Calu3 (cell line): ENCODE measurements at regions not wholly inside any gene's neighbourhood (a gene's known extent, or its start where the extent isn't known, plus 50 kb on each side); places are given as distances from the start of the nearest gene placed in this dataset.

ENCODE experiments used
- BruUV-seq: library from RNA; stranded (reverse); fragments of 400-500 nt; replicated peaks from 2 replicates; lab custom pipeline; 2021; lab: Mats Ljungman, UMichigan
- CTCF ChIA-PET: fragments of 300-600 bp; sonication (Branson Sonifier 250); formaldehyde crosslinking; loops from one replicate; lab custom pipeline; 2022; ENCODE audit warnings: antibody characterized with exemption; lab: Charles Lee
- DNase-seq: peaks from one replicate; pipeline ENCODE4 v3.0.0; 2022
- H3K27ac Mint-ChIP-seq: one replicate; pipeline ENCODE4 v1.8.0; 2022; ENCODE audit warnings: mixed read lengths; ENCODE audit not compliant: unreplicated experiment
- H3K27me3 Mint-ChIP-seq: one replicate; pipeline ENCODE4 v1.8.0; 2022; ENCODE audit warnings: mixed read lengths; ENCODE audit not compliant: unreplicated experiment
- H3K36me3 Mint-ChIP-seq: one replicate; pipeline ENCODE4 v1.8.0; 2022; ENCODE audit warnings: mild to moderate bottlenecking, moderate library complexity, mixed read lengths; ENCODE audit not compliant: insufficient read depth, unreplicated experiment
- H3K4me1 Mint-ChIP-seq: one replicate; pipeline ENCODE4 v1.8.0; 2022; ENCODE audit warnings: mild to moderate bottlenecking, low read depth, mixed read lengths; ENCODE audit not compliant: unreplicated experiment
- H3K4me3 Mint-ChIP-seq: one replicate; pipeline ENCODE4 v1.8.0; 2022; ENCODE audit warnings: mild to moderate bottlenecking, low read depth, moderate library complexity, mixed read lengths; ENCODE audit not compliant: unreplicated experiment
- H3K9me3 Mint-ChIP-seq: one replicate; pipeline ENCODE4 v1.8.0; 2022; ENCODE audit warnings: low read depth, mixed read lengths; ENCODE audit not compliant: unreplicated experiment
- CTCF ChIP-seq: fragments of 200-600 bp; IDR thresholded peaks from one replicate; pipeline ENCODE4 v1.8.0; 2022; ENCODE audit warnings: antibody characterized with exemption; ENCODE audit not compliant: unreplicated experiment
- intact Hi-C: fragments of 100-400 bp; cut with micrococcal nuclease; formaldehyde crosslinking; loops from one replicate; pipeline ENCODE4 v1.10.0; 2022; ENCODE audit not compliant: unreplicated experiment

GRCh38 chr2:235381261-235381912 lies 112.5 kb upstream of the AGAP1 start:
- TF ChIP-seq CTCF, result no peak
- peaks cover 20% of the 10 kb centered on the region for H3K4me1 Mint-ChIP-seq
- peaks cover 3% of the 10 kb centered on the region for H3K9me3 Mint-ChIP-seq
- no peak overlapping the region for H3K4me3 Mint-ChIP-seq
- intact Hi-C loops, result no loop called here
- H3K27me3 Mint-ChIP-seq, result peaks cover 16% of the 10 kb centered on the region
- DNase-seq, result no peak
- CTCF ChIA-PET, result no interaction called here
- no TSS peak for BruUV-seq
- no peak overlapping the region for H3K27ac Mint-ChIP-seq
- H3K36me3 Mint-ChIP-seq, result no peaks in the 10 kb centered on the region

- CTCF ChIA-PET, result no interaction called here
- no peak for DNase-seq
- peaks cover 3% of the 10 kb centered on the region for H3K9me3 Mint-ChIP-seq
- no peak overlapping the region for H3K4me3 Mint-ChIP-seq
- no peak for TF ChIP-seq CTCF
- no peaks in the 10 kb centered on the region for H3K36me3 Mint-ChIP-seq
- intact Hi-C loops, result no loop called here
- BruUV-seq, result no TSS peak
- peaks cover 16% of the 10 kb centered on the region for H3K4me1 Mint-ChIP-seq
- H3K27me3 Mint-ChIP-seq, result peaks cover 24% of the 10 kb centered on the region
- H3K27ac Mint-ChIP-seq, result no peak overlapping the region
Measured at GRCh38 chr2:235382179-235382578, 111.7 kb upstream of the AGAP1 start.

GRCh38 chr2:235382601-235383000 lies 111.2 kb upstream of the AGAP1 start:
- Mint-ChIP-seq H3K27ac (no peak overlapping the region), H3K27me3 (peaks cover 26% of the 10 kb centered on the region), H3K36me3 (no peaks in the 10 kb centered on the region), H3K4me1 (peaks cover 12% of the 10 kb centered on the region), H3K9me3 (peaks cover 3% of the 10 kb centered on the region), H3K4me3 (no peak overlapping the region)
- intact Hi-C loops, result no loop called here
- CTCF ChIA-PET, result no interaction called here
- DNase-seq, result no peak
- no peak for TF ChIP-seq CTCF
- BruUV-seq, result no TSS peak

- Mint-ChIP-seq H3K4me1 (peaks cover 5% of the 10 kb centered on the region), H3K4me3 (no peak overlapping the region), H3K9me3 (no peaks in the 10 kb centered on the region), H3K27me3 (peaks cover 26% of the 10 kb centered on the region), H3K27ac (no peak overlapping the region), H3K36me3 (no peaks in the 10 kb centered on the region)
- CTCF ChIA-PET, result no interaction called here
- BruUV-seq, result no TSS peak
- no peak for TF ChIP-seq CTCF
- intact Hi-C loops, result no loop called here
- no peak for DNase-seq
Measured at GRCh38 chr2:235383272-235383843, 110.5 kb upstream of the AGAP1 start.
